Activated gamma-delta T cell (primary cell): ENCODE measurements at regions not wholly inside any gene's neighbourhood (a gene's known extent, or its start where the extent isn't known, plus 50 kb on each side); places are given as distances from the start of the nearest gene placed in this dataset.

Experiments
- DNase-seq: peaks from one replicate; lab custom pipeline; 2025; lab: John Stamatoyannopoulos, UW

- DNase-seq, result no peak
These were observed 65.2 kb upstream of the MAP1B start for GRCh38 chr5:72042097-72042496.

DNA sequence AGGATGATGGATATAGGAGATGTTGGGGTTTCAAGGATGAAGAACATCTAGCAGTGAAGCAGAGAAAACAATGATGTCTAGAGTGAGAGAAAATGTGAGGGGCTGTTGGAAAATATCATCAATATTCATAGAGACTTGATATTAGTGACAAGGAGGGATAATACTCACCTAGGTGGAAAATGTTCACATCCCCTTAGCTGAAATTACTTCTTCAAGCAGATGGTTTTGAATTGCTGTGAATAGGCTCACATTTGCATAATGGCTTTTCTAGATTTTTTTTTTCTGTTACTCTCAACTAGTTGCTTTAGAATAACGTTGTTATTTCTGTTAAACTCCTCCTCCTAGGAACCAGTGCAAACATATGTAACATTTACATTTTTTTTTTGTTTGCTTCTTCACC lies 61.6 kb upstream of the MAP1B start:
- DNase-seq, result no peak

DNA sequence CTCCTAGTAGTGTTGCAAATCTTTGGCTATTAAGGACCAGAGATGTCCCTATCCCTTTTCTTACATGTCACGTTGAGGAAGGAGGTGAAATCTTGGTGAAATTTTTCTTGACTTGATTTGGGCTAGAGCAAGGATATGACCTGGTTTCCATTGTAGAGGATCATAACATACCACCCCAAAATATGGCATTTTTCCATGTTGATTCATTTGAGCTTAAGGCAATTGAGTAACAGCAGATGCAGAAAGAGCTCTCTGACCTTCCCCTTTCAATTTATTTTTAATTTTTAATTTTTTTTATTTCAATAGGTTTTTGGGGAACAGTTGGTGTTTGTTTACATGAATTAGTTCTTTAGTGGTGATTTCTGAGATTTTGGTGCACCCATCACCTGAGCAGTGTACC lies 61.2 kb upstream of the MAP1B start:
- no peak for DNase-seq

DNA sequence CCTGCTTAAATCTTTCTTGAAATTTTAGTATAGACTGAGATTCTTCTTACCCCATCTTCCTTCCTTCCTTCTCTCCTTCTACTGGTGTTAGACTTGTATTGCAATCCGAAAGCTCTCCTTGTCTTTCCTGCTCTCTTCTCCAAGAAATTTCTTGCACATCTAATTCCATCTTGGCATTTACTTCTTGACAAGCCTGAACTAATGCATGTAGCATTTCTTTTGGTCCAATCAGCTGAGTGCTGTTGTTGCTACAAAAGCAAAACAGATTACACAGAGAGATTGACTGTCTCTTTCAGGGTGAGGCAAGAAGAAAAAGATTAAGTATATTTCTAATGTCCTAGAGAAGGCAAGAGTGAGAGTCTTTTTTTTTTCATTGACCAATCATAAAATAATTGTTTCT lies 51.6 kb upstream of the MAP1B start:
- no peak for DNase-seq
